ENCODE measurements at regions not wholly inside any gene's neighbourhood (a gene's known extent, or its start where the extent isn't known, plus 50 kb on each side); places are given as distances from the start of the nearest gene placed in this dataset.

GRCh38 chr6:113169484-113169883 lies 687.7 kb upstream of the MARCKS start:
- peak; percentile 36 for DNase-seq

- no peak for DNase-seq
Measured at GRCh38 chr6:113170454-113170853, 686.7 kb upstream of the MARCKS start.

- no peak for DNase-seq
Measured at GRCh38 chr6:113171882-113172281, 685.3 kb upstream of the MARCKS start.

GRCh38 chr6:113172531-113172966 lies 684.6 kb upstream of the MARCKS start:
- DNase-seq: no peak

DNA sequence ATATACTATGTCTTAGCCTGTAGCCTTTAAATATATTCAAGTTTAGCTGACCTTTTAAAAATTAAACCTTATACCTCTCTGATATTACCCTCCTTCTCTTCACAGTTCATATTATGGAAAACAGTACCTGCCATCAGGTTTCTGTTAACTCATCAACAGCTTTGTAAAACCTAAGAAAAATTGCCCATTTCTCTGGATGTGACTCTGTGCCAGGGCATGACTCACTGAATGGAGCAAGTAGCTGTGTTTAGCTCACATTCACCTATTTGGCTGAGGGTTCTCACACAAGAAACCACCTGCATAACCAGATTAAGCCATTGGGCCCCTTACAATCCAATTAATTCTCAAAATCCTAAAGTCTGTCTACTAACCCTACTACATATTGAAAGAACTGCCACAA lies 678.8 kb upstream of the MARCKS start:
- DNase-seq: no peak

DNA sequence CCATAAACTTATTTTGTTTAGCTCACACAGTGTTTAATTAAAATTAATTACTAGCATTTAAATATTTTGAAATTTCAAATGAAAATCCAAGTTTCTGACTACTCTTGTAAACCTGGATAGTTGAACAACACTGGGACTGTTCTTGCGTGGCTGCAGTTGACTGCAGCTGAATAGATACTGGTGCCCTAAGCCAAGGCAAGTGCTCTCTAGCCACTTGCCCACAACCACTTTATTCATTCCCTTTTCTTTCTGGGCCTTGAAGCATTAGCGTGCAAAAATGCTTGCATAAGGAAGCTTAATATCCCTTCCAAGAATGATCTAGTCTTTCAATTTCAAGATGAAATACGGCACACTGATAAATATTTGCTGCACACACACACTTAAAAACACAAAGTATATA lies 676.0 kb upstream of the MARCKS start:
- no peak for DNase-seq

DNA sequence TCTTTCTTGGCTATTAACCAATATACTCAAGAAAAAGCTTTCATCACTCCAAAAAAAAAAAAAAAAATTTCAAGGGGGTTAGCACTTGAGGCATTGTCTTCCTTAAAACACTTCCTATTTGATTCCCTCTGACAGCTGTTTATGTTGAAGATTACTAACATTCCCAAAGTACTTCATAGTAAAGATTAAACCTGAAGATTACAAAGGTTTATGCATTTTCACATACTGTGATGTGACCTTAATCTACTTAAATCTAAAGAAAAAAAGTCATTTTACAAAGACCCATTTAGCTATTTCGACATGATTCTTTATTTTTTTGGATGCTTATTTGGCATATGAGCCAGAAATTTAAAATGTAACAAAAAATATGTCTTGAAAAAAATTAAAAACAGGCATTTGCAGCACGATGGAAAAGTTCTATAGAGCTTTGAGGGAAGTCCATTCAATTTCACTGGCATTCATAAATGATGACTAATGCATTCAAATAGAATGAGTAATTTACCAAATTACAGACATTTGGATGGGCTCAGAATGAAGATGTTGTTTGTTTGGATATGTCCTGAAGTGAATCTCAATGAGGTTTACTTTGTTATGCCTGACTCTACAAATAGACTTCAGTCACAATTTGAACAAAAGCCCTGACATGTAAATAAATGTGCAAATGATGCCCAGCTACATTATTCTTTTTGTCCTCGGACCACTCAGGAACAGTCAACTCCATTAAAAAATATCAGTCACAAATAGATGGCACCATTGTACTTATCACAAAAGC lies 674.6 kb upstream of the MARCKS start:
- peak; percentile 89 for DNase-seq

- peak; percentile 95 for DNase-seq
Measured at GRCh38 chr6:113184291-113184690, 672.9 kb upstream of the MARCKS start.

DNA sequence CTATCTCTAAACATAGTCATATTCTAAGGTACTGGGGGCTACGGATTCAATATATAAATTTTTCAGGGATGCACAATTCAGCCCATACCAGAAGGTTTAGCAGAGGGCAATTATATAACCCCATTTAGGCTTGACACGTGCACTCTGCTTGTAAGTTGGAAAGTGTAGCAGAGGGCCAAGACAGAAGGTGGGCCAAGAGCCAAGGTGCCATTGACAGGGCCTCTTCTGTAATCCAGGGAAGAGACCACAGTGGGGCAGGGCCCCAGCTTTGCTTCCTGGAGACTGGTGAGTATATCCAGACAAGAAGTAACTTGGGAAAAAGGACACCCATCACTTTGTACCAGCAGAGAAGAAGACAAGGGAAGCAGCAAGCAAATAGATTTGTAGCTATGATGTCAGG lies 672.4 kb upstream of the MARCKS start:
- DNase-seq: peak; percentile 33

DNA sequence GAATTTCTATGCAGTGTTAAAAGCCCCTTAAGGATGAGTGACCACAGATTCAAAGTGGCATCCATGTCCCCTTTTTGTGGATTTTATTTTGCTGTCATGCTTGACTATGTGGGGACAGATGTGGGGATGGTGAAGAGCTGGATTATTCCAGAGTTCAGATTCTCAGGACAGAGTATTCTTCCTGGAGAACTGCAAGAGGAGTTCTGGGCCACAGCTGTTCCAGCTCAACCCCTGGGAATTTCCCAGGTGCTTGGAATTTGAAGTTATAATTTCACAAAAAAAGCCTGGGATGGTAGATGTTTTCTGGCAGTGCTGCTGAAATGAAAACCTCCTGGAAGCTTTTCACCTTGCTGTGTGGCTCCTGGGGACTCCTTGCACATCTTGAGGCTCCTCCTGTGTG lies 671.8 kb upstream of the MARCKS start:
- peak; percentile 43 for DNase-seq

- DNase-seq: peak; percentile 62
Measured at GRCh38 chr6:113187661-113188060, 669.5 kb upstream of the MARCKS start.

DNA sequence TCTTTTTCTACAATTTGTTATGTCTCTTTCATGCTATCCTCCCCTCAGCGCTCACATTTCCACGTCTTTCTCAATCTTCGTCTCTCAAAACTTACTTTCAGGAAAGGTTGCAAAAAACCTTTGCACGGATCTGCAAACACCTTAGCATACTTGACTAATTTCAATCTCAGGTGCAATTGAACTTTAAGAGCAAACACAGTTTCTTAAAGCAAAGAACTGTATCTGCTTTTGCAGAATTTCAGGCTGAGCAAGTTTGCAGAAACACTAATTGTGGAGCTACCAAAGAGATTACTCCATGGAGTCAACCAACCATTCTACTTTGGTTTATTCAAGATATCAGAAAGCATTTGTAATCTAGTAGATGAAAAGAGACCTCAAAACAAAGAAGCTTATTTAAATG lies 668.2 kb upstream of the MARCKS start:
- DNase-seq: no peak

- DNase-seq: no peak
Measured at GRCh38 chr6:113190170-113190569, 667.0 kb upstream of the MARCKS start.

GRCh38 chr6:113194090-113194489 lies 663.1 kb upstream of the MARCKS start:
- DNase-seq: no peak

DNA sequence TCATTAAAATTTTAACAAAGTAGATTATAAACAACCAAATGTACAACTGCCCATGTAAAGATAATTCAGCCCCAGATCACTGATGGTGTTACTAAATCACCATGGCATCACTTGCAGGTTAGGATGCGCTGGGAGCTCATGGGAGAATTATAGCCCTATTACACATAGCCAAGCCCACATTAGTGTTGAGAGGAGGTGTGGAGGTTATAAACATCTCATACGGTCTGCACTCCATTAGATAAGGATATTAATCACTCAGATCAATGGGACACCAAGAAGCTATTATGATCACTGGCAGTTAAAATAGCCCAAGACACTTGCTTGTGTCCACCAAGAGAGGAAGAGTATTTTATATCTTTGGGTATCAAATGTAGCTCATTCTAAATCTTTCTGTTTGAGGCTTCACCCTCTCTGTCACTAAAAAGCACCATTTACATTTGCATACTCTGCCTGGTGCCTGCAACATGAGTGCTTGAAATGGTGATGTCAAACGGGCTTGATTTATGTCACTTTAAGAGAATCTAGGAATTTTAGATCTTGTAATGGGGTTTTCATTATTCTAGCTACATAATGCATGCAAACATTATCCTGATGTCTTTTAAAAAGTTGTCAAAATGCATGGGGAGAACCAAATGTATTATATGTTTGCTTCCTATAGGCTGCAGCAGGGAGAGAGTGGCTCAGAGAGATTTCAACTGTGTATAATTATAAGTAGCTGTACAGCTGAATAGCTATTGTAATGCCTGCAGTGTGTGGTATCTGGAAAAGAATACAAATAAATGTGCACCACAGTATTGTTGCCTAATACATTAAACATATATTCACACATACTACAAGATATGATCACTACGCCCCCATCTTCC lies 654.1 kb upstream of the MARCKS start:
- peak; percentile 31 for DNase-seq

DNA sequence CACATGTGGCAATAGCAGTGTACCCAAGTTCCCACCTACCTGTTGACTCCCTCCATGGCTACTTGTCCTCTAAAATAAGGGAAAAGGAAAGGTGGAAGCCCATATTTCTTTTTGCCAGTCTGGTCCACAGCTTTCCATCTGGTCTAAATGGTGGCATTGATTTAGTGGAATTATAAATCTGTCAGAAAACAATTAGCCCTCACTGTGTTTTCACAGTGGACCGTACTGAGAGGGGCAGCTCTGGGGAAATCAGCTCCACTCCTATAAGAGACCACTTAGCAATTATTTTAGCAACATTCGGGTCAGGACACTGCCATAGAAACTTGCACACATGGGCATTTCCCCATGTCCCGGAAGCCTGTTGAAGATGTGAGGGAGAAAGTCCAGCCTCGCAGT lies 653.4 kb upstream of the MARCKS start:
- DNase-seq: no peak

DNA sequence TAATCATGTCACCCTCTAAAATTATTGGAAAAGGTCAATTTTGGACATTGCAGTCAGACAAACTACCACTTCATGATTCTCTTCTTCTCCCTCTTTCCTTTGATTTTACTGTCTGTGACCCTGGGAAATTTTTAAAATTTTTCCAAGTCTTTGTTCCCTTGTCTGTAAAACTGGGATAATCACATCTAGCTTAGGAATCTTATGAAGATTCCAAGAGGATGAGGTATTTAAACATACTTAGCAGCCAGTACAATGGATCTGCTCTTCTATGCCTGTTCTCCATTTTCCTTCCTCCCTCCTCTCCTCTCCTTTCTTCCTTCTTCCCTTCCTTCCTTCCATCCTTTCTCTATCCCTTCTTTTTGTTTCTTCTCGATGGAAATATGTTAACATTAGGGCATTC lies 651.6 kb upstream of the MARCKS start:
- DNase-seq: peak; percentile 30

DNA sequence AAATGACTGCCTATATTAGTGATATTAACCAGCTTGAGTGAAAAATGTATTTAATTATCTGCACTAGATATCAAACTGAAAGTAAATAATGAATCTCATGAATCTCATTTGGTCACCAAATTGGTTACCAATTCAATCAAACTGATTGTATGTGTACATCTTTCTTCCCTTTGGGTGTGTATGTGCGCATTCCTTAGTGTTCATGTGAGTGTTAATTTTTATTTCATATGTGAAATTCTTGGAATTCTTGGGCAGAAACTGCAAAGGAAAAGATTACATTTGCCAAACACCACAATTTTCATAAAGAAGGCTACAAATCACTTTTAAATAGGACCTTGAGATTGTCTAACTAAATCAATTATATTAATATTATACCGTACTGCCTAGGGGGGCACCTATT lies 648.4 kb upstream of the MARCKS start:
- DNase-seq: peak; percentile 47

DNA sequence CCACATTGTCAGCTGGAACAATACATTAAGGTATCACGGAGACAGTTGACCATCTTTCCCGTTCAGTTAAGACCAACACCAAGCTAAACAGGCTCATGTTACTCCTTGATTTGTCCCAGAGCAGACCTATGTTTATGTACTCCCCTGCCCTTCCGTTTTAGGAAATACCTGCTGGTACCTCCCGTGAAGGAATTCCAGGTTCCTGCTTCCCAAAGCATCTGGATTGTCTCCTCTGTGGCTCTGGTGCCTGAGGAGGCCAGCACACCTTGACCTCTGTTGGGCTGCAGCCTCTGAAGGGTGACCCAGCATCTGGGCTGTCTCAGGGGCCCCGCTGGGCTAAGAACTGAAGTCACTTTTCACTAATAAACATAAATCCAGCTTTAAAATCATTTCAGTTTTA lies 647.8 kb upstream of the MARCKS start:
- no peak for DNase-seq

DNA sequence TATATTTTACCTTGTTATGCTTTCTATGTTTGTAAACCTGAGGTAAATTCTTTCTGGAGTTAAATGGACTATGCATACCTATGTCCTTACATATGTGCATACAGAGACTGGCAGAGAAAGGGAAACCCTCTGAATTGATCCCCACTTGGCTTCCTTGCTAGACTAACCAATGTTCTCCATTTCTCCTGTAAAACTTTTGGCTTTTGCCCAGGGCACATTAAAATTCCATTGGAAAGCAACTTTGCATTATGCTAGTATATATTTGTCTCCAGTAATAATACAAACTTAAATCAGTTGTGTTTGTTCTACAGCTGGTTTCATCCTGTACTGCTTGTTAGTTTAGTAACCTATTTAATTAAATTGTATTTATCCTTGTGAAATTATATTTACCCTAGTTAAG lies 646.0 kb upstream of the MARCKS start:
- DNase-seq: no peak

DNA sequence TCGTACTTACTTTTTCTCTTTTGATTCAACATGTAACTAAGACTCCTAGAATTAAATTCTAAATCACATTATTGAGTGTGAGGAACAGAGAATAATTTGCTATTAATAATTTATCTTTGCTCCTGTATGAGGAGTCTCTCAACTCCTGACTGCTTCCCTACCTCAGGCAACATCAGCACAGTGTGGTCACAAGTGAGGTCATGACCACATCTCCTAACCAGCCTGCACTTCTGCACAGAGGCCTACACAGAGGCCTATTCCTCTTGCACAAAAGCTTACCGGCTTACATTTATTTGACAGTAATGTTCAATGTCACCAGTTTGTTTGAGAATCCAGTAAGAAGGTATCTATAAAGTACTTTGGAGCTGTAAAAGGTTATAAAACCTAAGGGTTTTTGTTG lies 637.4 kb upstream of the MARCKS start:
- no peak for DNase-seq

- no peak for DNase-seq
Measured at GRCh38 chr6:113220832-113221231, 636.3 kb upstream of the MARCKS start.

DNA sequence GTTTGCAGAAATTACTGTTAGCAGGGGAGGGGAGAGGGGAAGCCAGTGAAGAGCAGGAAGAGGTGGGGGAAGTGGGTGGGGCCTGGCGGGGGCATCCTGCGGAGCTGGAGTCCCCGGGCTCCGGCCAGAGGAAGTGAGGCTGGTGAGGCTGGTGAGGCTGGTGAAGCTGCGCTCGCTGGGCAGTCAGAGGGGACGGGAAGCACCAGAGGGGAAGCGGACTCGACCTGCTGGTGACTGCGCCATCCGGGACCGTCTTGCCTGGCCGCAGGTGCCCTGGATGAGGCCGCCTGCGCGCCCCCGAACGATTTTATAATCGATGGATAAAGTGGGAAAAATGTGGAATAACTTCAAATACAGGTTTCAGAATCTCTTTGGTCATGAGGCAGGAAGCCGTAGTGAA lies 635.3 kb upstream of the MARCKS start:
- no peak for DNase-seq

GRCh38 chr6:113246186-113246585 lies 611.0 kb upstream of the MARCKS start:
- DNase-seq: peak; percentile 12

All from fibroblast of skin of abdomen (primary cell).